GM04503 (cell line): ENCODE measurements at regions not wholly inside any gene's neighbourhood (a gene's known extent, or its start where the extent isn't known, plus 50 kb on each side); places are given as distances from the start of the nearest gene placed in this dataset.

Experiments
- DNase-seq: peaks from one replicate; pipeline ENCODE4 v3.0.0-alpha.2; 2012; ENCODE audit warnings: low read depth

- DNase-seq = no peak
Measured at GRCh38 chr2:62369541-62370202, 136.3 kb downstream of the TMEM17 start.

- DNase-seq = no peak
Measured at GRCh38 chr2:62364791-62365528, 141.0 kb downstream of the TMEM17 start.

DNA sequence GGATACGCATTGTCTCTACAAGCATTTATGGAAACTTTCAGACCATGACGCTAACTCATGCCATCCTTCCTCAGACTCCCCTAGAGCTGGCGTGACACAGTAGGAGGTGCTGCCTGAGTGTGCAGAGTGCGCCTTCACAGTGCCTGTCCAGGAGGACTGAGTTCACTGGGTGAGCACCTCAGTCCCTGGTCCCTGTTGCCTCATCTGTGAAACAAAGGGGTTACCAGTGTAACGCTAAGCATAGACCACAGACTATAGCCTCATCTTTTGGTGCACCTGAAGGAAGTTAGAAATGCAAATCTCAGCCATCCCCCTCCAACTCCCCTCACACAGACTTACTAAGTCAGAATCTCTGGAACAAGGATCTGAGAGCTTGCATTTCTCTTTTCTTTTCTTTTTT is 142.8 kb downstream of the TMEM17 start:
- DNase-seq = no peak

DNA sequence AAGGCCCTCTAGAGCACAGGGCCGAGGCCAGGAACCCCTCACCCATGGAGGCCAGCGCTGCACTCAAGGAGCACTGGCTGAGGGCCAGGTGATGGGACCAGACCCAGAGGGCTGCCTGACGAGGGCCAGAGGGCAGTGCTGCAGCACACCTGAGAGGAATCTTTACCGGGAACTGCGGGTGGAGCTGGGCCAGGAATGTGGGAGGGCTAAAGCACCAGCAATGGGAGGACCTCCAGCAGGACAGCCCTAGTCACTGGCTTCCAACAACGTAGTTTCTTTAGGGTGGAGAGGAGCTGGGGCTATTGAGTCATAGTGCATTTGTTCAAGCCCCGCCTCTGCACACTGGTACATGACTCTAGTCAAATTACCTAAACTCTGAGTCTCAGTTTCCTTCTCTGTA is 143.4 kb downstream of the TMEM17 start:
- DNase-seq = no peak

DNA sequence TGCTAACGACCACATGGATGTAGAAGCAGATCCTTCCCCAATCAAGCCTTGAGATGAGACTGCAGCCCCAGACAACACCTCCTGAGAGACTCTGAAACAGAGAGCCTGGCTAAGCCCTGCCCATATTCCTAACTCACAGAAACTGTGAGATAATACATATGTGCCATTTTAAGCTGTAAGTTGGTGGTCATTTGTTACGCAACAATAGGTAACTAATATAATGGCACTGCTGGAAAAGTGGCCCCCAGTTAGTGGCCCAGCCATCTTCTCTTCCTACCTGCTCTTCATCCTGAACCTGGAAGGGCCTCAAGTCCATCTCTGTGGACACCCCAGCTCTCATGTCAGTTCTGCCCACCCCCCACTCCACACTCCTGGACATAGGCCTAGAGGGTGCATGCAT is 144.0 kb downstream of the TMEM17 start:
- DNase-seq = no peak

DNA sequence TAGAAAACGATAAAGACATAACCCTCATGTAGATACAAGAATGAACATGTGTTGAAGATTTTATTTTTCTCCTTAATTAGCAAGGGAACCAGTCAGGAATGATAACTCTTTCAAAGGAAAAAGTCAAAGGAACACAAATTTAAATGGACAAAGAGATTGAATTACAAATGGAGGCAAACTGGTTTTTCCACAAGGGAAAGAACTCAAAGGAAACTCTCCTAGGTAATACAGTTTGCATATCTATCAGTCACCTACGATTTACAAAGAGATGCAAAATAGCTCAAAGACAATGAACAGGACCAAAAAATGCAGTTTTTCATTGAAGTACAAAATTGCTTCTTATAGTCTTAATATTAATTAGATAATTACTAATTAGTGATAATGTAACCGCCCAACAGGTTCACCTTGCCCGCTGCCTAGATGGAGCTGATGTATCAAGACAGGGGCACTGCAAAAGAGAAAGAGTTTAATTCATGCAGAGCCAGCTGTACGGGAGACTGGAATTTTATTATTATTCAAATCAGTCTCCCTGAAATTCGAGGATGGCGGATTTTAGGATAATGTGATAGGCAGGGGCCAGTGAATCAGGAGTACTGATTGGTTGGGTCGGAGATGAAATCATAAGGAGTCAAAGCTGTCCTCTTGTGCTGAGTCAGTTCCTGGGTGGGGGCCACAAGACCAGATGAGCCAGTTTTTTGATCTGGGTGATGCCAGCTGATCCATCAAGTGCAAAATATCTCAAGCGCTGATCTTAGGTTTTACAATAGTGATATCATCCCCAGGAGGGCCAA is 151.0 kb downstream of the TMEM17 start:
- no peak for DNase-seq

GRCh38 chr2:62352031-62352430 is 154.0 kb downstream of the TMEM17 start:
- DNase-seq = no peak

DNA sequence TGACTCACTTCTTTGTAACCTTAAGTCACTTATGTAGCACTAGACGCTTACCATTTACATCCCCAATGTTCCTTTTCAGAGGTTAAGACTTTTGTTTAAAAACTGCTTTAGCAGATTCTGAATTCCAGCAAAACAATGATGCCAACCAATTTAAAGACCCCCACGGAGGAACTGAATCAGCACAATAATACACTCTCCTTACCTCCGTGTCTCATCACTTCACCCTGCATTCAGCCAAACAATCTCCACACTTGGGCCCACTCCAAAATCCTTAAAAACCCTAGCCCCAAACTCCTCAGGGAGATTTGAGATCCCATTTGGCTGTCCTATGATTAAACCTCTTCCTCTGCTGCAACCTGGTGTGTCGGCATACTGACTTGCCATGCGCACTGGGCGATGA is 153.9 kb downstream of the B3GNT2 start:
- no peak for DNase-seq

DNA sequence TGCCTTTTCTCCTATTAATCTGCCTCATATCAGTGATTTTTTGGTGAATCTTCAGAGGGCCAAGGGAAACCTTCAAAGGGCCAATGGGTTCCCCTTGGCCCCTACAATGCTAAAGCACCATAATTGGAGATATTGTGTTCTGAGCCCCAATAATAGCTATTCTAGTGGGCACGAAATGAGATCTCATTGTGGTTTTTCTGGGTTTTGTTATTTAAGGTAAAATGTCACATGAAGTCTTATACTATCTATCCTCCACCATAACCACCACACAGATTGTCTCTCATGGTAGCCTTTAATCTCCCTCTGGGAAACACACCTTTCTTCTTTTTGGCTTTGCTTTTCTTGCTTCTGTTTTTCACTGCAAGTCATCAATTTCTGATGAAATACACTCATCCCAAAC is 152.8 kb downstream of the B3GNT2 start:
- DNase-seq = no peak

DNA sequence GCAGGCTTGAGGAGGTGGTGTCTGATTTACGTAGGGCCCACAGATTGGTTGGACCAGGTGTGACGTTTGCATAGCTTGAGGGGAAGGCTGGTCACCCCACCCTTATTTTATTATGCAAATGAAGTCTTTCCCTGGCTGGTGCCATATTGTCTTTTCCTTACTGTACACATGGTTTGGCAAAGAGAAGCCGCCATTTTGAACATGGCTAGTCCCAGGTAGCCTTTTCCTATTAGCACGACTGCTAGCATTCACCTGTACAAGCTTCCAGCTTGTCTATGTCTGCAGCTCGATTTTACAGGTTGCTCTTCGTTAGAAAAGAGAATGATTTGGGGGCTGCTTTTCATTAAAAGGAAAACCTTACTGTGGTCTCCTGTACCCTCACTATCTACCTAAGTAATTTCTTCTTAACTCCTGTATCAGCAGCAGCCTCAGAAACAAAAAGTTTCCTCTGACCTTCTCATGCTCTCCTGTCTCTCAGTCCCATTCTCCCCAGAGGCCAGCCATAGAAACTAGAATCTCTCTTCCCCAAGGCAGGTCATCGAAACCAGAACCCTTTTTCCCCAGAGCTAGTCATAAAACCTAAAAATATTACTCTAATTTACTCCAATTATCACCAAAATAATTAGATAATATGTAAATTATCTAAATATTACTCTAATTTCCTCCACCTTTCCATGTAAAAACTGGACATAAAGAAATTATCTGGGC is 151.8 kb downstream of the B3GNT2 start:
- DNase-seq = no peak

- DNase-seq = no peak
Measured at GRCh38 chr2:62344472-62344871, 148.6 kb downstream of the B3GNT2 start.

GRCh38 chr2:62343636-62344337 is 147.9 kb downstream of the B3GNT2 start:
- DNase-seq = no peak

- no peak for DNase-seq
Measured at GRCh38 chr2:62343206-62343605, 147.3 kb downstream of the B3GNT2 start.

DNA sequence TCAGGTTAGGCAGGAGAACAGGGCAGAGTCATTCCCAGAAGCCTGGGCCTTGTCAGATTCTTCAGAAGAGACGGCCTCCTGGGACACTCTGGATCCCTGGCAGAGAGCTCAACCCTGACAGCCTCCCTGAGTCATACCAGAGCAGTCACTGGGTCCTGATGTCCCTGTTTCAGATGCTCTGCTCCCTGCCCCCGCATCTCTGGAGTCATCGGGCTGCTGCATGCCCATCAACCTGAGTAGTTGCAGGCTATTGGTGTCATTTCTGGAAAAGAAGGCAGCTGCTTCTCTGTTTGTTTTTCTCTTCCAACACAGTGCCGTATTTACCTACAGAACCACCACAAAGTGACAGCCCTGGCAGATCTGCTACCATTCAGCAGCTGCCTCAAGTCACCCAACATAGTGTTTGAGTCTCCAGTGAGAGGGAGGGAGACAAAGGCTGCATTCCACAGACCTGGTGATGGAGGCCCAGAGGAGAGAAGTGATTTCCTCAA is 145.1 kb downstream of the B3GNT2 start:
- peak; percentile 19 for DNase-seq

DNA sequence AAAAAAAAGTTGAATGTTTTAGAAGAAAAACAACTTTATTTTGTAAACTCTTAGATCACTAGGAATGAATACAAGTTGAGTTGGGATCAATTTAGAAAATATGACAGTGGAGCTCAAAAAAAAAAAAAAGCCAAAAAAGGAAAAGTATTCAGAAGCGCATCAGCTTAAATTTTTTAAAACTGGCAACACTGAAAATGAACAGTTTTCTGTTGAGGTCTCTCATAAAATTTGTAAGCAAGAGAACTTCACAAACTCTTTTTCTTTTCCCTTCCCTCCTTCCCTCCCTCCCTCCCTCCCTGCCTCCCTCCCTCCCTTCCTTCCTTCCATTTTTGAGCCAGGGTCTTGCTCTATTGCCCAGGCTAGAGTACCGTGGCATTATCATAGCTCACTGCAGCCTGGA is 143.9 kb downstream of the B3GNT2 start:
- no peak for DNase-seq

- DNase-seq = no peak
Measured at GRCh38 chr2:62339413-62339812, 143.5 kb downstream of the B3GNT2 start.

GRCh38 chr2:62338111-62338510 is 142.2 kb downstream of the B3GNT2 start:
- DNase-seq = no peak

DNA sequence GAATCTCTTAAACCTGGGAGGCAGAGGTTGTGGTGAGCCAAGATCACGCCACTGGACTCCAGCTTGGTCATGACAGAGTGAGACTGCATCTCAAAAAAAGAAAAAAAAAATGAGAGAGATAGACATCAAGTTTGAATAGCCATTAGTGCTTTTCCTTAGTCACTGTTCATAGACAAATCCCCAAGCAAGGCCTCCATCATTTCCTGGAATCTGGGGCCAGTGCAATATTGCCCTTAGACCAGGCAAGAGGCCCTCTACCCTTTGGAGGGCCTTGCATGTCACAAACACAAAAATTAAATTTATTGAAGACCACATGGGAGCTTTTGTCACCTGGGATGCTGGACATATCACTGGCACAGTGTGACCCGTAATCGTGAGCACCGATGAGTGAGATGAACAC is 141.5 kb downstream of the B3GNT2 start:
- DNase-seq = no peak

GRCh38 chr2:62335612-62336011 is 139.7 kb downstream of the B3GNT2 start:
- DNase-seq = no peak

DNA sequence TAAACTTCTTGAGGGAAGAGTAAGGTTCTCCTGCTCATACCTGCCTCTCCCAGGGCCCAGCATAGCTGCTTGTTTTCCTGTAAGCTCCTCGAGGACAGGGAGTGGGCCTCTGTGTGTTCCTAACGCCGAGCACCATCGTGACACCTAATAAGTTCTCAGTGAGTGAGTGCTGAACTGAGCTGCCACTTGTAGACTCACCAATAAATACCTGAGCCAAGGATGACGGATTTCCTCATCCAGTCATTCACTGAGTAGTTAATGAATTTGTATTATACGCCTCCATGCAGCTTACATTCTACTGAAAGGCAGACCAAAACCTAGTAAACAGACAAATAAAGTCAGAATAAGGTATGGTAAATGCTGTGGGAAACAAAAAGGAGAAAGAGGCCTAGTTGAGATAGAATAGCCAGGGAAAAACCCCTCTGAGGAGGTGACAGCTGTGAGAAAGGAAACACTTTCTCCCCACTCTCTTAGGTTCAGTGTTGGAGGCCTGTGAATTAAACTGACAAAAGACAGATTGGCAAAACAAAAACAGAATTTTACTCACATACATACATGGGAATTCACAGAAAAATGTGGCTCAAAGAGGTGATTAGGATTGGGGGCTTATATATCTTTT is 138.6 kb downstream of the B3GNT2 start:
- no peak for DNase-seq

DNA sequence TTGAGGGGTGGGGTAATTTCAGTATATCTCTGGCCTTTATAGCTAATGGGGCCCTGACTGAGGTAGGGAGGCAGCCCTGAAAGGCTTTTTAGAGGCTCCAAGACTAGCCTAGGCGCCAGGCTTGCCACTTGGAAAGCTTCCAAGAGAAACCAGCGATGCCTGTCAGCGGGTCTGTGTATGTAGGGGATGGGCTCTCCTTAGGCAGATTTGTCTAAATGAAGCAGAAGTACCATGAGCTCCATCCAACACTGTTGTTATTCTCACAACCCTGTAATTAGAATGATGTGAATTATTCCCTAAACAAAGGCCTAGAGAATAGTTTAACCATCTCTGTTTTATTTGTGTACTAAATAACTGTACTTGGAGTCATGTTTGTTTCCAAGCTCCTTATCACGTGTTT is 138.1 kb downstream of the B3GNT2 start:
- DNase-seq = no peak
